ENCODE measurements at regions not wholly inside any gene's neighbourhood (a gene's known extent, or its start where the extent isn't known, plus 50 kb on each side); places are given as distances from the start of the nearest gene placed in this dataset.

GRCh38 chr16:86384263-86384649, 126.1 kb upstream of the FOXF1 start:
- TF ChIP-seq POLR2A (IDR thresholded peaks at IDR 0.05; ENCODE audit: low read depth, low read length) (no peak), CTCF (IDR thresholded peaks at IDR 0.05; ENCODE audit: extremely low read depth in 1 of 2, insufficient read depth in 1 of 2, low read depth in 1 of 2, low read length in 2 of 2) (no peak), GATA2 (IDR thresholded peaks at IDR 0.05; ENCODE audit: insufficient read depth, insufficient read length, low read depth, low read length) (no peak), EZH2 (IDR thresholded peaks at IDR 0.05; ENCODE audit: borderline replicate concordance, low read depth, low read length, severe bottlenecking) (no peak), POLR2AphosphoS5 (IDR thresholded peaks at IDR 0.05; ENCODE audit: insufficient read depth, low read depth, low read length) (no peak), JUN (IDR thresholded peaks at IDR 0.05; ENCODE audit: borderline replicate concordance, insufficient read depth, insufficient read length, low read depth) (no peak), FOS (IDR thresholded peaks at IDR 0.05; ENCODE audit: borderline replicate concordance, insufficient read depth, low read length) (no peak)
- TF ChIP-seq, protein P1, sequence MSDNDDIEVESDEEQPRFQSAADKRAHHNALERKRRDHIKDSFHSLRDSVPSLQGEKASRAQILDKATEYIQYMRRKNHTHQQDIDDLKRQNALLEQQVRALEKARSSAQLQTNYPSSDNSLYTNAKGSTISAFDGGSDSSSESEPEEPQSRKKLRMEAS (IDR thresholded peaks at IDR 0.05; ENCODE audit: insufficient read depth, insufficient read length): no peak

All from endothelial cell of umbilical vein (primary cell).